ENCODE measurements at regions not wholly inside any gene's neighbourhood (a gene's known extent, or its start where the extent isn't known, plus 50 kb on each side); places are given as distances from the start of the nearest gene placed in this dataset.

DNA sequence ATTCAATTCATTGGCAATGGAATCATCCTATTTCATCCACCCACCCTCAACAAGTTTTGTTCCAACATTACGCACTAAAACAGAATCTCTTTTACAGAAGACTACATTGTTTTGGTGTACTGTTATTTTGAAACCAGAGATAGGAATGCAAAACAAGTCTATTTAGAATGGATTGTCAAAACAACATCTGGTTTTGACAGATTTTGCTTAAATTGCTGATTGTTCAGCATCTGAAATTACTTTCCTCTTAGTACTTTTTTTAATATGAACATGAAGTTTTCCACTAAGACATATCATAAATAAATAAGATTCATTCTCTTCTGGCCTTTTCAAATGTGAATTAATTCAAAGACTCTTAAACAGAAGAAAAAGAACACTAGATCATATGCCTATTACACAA lies 323.9 kb upstream of the TFPI start:
- TF ChIP-seq POLR2A (IDR thresholded peaks at IDR 0.05) (no peak), POLR2AphosphoS5 (IDR thresholded peaks at IDR 0.05) (no peak)
- TF ChIP-seq, protein P1, sequence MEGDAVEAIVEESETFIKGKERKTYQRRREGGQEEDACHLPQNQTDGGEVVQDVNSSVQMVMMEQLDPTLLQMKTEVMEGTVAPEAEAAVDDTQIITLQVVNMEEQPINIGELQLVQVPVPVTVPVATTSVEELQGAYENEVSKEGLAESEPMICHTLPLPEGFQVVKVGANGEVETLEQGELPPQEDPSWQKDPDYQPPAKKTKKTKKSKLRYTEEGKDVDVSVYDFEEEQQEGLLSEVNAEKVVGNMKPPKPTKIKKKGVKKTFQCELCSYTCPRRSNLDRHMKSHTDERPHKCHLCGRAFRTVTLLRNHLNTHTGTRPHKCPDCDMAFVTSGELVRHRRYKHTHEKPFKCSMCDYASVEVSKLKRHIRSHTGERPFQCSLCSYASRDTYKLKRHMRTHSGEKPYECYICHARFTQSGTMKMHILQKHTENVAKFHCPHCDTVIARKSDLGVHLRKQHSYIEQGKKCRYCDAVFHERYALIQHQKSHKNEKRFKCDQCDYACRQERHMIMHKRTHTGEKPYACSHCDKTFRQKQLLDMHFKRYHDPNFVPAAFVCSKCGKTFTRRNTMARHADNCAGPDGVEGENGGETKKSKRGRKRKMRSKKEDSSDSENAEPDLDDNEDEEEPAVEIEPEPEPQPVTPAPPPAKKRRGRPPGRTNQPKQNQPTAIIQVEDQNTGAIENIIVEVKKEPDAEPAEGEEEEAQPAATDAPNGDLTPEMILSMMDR (IDR thresholded peaks at IDR 0.05): no peak
